Upper lobe of left lung (tissue), 6 donors: ENCODE measurements at regions not wholly inside any gene's neighbourhood (a gene's known extent, or its start where the extent isn't known, plus 50 kb on each side); places are given as distances from the start of the nearest gene placed in this dataset.
"Not testable (repeated sequence)": the region's sequence is repeated elsewhere in the genome, so short reads cannot be mapped to it uniquely, and the experiment has no call there.

Experiments
- ATAC-seq, 2 donors: fragments of 200-7000 bp; cut with Tn5 transposase; one replicate each; pipeline ENCODE4 v1.9.1; 2022; ENCODE audit warnings: mild to moderate bottlenecking in 2 of 2, moderate library complexity in 2 of 2; ENCODE audit not compliant: low FRiP score in 2 of 2
- DNase-seq, 2 donors: peaks; one replicate each; pipeline ENCODE4 v3.0.0-alpha.2; 2019 to 2020
- H3K27ac ChIP-seq, 4 donors: fragments of 200-600 bp; sonication (generic); one replicate each; pipeline ENCODE4 v1.5.1; 2016 to 2019
- H3K27me3 ChIP-seq, 4 donors: fragments of 200-600 bp; sonication (generic); one replicate each; pipeline ENCODE4 v1.5.1; 2017 to 2019
- H3K36me3 ChIP-seq, 4 donors: fragments of 200-600 bp; sonication (generic); one replicate each; pipeline ENCODE4 v1.5.1; 2016 to 2019
- H3K4me1 ChIP-seq, 4 donors: fragments of 200-600 bp; sonication (generic); one replicate each; pipeline ENCODE4 v1.5.1; 2018 to 2019
- H3K4me3 ChIP-seq, 4 donors: fragments of 200-600 bp; sonication (generic); one replicate each; pipeline ENCODE4 v1.5.1; 2017 to 2019; ENCODE audit warnings: mild to moderate bottlenecking in 2 of 4, moderate library complexity in 1 of 4
- H3K9me3 ChIP-seq, 4 donors: fragments of 200-600 bp; sonication (generic); one replicate each; pipeline ENCODE4 v1.5.1; 2018 to 2019
- EP300 ChIP-seq, 4 donors: sonication (generic); formaldehyde crosslinking; IDR thresholded peaks; one replicate each; pipeline ENCODE4 v1.5.1; 2017; ENCODE audit warnings: antibody characterized with exemption in 4 of 4, control low read depth in 2 of 4
- POLR2A ChIP-seq, 4 donors: fragments of 450-650 bp; IDR thresholded peaks; one replicate each; pipeline ENCODE4 v1.5.1; 2016 to 2017; ENCODE audit warnings: antibody characterized with exemption in 4 of 4, mild to moderate bottlenecking in 2 of 4
- POLR2AphosphoS5 ChIP-seq, 2 donors: sonication (generic); formaldehyde crosslinking; IDR thresholded peaks; one replicate each; pipeline ENCODE4 v1.5.1; 2017; ENCODE audit warnings: antibody characterized with exemption in 2 of 2
- WGBS, 2 donors: methylation state at CpG; one replicate each; pipeline ENCODE4 v1.1.5; 2017 to 2018; 5-methylcytosine and 5-hydroxymethylcytosine counted together
- TF ChIP-seq, protein P1 (sequence below), 6 experiments: fragments of 450-650 bp in 4 of 6; fragments of 200-600 bp in 2 of 6; sonication (generic) in 2 of 6; IDR thresholded peaks; one replicate each; pipeline ENCODE4 v1.5.1; 2016 to 2019; ENCODE audit warnings: antibody characterized with exemption in 6 of 6
- donor health status: DM: no; HTN: no; CAD: no; lungs with moderate emphysema.
- donor health status: DM: no; HTN: yes; CAD: no; lungs with severe emphysema.

DNA sequence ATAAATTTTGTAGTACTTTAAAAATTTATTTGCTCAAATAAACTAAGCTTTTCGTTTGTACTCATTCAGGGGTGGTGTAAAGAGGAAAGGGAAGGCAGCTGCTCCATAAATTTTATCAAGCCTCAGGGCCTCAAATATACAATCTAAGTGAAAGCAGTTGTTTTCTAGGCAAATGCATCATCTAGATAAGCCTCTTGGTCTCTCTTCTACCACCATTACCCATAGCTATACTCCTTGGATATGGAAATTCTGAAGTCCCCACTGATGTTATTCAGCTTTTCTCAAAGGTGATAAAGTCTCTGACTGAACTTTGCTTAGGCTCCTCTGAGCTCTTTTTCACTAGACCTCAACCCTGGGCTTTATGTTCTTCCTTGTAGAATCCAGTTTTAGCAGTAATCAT is 1313.1 kb downstream of the JRKL start:
- H3K36me3 ChIP-seq, result no peaks in the 10 kb centered on the region
- H3K27me3 ChIP-seq, result no peaks in the 10 kb centered on the region
- WGBS, 2 donors, result 31 to 56% methylated on average over 1 of the region's 1 CpG
- TF ChIP-seq POLR2A (IDR thresholded peaks at IDR 0.05), result no peak
- TF ChIP-seq POLR2AphosphoS5 (IDR thresholded peaks at IDR 0.05), result no peak
- TF ChIP-seq, protein P1, sequence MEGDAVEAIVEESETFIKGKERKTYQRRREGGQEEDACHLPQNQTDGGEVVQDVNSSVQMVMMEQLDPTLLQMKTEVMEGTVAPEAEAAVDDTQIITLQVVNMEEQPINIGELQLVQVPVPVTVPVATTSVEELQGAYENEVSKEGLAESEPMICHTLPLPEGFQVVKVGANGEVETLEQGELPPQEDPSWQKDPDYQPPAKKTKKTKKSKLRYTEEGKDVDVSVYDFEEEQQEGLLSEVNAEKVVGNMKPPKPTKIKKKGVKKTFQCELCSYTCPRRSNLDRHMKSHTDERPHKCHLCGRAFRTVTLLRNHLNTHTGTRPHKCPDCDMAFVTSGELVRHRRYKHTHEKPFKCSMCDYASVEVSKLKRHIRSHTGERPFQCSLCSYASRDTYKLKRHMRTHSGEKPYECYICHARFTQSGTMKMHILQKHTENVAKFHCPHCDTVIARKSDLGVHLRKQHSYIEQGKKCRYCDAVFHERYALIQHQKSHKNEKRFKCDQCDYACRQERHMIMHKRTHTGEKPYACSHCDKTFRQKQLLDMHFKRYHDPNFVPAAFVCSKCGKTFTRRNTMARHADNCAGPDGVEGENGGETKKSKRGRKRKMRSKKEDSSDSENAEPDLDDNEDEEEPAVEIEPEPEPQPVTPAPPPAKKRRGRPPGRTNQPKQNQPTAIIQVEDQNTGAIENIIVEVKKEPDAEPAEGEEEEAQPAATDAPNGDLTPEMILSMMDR (IDR thresholded peaks at IDR 0.05), result no peak
- TF ChIP-seq EP300 (IDR thresholded peaks at IDR 0.05), result no peak
- H3K9me3 ChIP-seq, result no peaks in the 10 kb centered on the region
- no peak for DNase-seq
- no peak overlapping the region for H3K27ac ChIP-seq
- H3K4me1 ChIP-seq, result no peaks in the 10 kb centered on the region
- no peak for ATAC-seq
- no peak overlapping the region for H3K4me3 ChIP-seq

DNA sequence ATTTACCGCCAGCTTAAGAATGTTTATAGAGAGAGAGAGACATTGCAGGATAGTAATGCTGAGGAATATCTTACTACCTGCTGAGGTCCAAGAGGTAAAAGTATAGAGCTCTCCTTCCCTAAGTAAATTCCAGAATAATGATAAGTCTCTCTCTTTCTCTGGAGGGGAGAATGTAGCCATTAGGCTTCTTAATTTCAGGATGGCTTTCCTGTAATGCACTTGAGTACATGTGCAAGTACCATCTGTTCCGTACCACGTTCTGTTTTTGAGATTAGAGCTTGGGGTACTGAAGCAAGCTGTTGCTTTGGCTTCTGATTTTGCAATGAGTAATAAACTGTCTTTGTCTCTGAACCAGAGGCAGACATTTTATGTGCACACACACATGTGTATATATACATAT is 1314.0 kb downstream of the JRKL start:
- no peak overlapping the region for H3K4me3 ChIP-seq
- no peak for ATAC-seq
- no peaks in the 10 kb centered on the region for H3K9me3 ChIP-seq
- H3K36me3 ChIP-seq, result no peaks in the 10 kb centered on the region
- no peak for DNase-seq
- no peak overlapping the region for H3K27ac ChIP-seq
- 73 to 76% methylated on average over 3 of the region's 3 CpGs for WGBS, 2 donors
- no peaks in the 10 kb centered on the region for H3K4me1 ChIP-seq
- TF ChIP-seq, protein P1 (IDR thresholded peaks at IDR 0.05), result no peak
- no peak for TF ChIP-seq EP300 (IDR thresholded peaks at IDR 0.05)
- no peak for TF ChIP-seq POLR2A (IDR thresholded peaks at IDR 0.05)
- no peak for TF ChIP-seq POLR2AphosphoS5 (IDR thresholded peaks at IDR 0.05)
- H3K27me3 ChIP-seq, result no peaks in the 10 kb centered on the region

DNA sequence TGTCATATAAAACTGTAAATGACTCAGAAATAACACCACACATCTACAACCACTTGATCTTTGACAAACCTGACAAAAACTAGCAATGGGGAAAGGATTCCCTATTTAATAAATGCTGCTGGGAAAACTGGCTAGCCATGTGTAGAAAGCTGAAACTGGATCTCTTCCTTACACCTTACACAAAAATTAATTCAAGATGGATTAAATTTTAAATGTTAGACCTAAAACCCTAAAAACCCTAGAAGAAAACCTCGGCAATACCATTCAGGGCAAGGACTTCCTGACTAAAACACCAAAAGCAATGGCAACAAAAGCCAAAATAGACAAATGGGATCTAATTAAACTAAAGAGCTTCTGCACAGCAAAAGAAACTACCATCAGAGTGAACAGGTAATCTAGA is 1315.3 kb upstream of the CNTN5 start:
- not testable (repeated sequence) for H3K4me1 ChIP-seq, H3K36me3 ChIP-seq, H3K4me3 ChIP-seq, H3K9me3 ChIP-seq, H3K27me3 ChIP-seq, H3K27ac ChIP-seq, DNase-seq, ATAC-seq
- 86 to 95% methylated on average over 1 of the region's 1 CpG for WGBS, 2 donors

DNA sequence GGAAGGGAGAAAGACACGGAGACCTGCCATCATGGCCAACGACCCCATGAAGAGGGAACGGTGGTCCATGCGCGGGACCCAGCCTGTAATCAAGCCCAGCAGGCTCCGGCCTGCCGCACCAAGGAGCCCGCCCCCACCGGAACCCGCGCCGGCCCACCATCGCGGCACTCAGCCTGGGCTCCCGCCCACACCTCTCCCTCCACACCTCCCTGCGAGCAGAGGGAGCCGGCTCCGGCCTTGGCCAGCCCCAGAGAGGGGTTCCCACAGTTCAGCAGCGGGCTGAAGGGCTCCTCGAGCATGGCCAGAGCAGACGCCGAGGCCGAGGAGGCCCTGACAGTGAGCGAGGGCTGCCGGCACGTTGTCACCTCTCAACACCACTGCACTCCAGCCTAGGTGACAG is 1302.8 kb upstream of the CNTN5 start:
- Histone ChIP-seq H3K27ac (no peak overlapping the region), H3K36me3 (no peaks in the 10 kb centered on the region), H3K4me1 (no peaks in the 10 kb centered on the region), H3K27me3 (no peaks in the 10 kb centered on the region), H3K4me3 (no peak overlapping the region), H3K9me3 (no peaks in the 10 kb centered on the region)
- DNase-seq (peak in 1 of 2 donors; percentile 76), ATAC-seq (no peak)
- TF ChIP-seq POLR2AphosphoS5 (IDR thresholded peaks at IDR 0.05), result no peak
- TF ChIP-seq EP300 (IDR thresholded peaks at IDR 0.05), result no peak
- TF ChIP-seq POLR2A (IDR thresholded peaks at IDR 0.05), result no peak
- TF ChIP-seq, protein P1 (IDR thresholded peaks at IDR 0.05), result no peak
- WGBS, 2 donors, result 95 to 96% methylated on average over 26 of the region's 26 CpGs

DNA sequence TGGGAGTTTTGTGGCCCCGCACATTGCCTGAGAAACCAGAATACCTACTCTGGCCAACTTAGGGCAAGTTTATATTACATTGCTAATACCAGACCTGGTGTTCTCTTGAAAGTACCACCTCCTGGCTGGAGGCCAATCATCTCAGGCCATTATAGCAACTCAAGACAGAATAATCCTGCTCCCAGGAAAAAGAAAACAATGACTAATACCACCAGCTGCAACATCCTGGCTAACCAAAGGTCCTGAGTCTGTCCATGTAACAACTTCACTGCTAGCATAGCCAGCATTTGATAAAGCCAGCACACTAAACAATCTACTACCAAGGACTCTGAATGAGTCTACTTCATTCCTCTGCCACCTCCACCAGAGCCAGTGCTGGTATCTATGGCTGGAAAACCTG is 1298.7 kb upstream of the CNTN5 start:
- ATAC-seq, result no peak
- TF ChIP-seq POLR2AphosphoS5 (IDR thresholded peaks at IDR 0.05), result no peak
- TF ChIP-seq, protein P1 (IDR thresholded peaks at IDR 0.05), result no peak
- no peak for TF ChIP-seq EP300 (IDR thresholded peaks at IDR 0.05)
- TF ChIP-seq POLR2A (IDR thresholded peaks at IDR 0.05), result no peak
- DNase-seq, result no peak

More for the DNA sequence above, 1298.7 kb upstream of the CNTN5 start:
- no peak overlapping the region for H3K4me3 ChIP-seq
- H3K4me1 ChIP-seq, result no peaks in the 10 kb centered on the region
- no peaks in the 10 kb centered on the region for H3K36me3 ChIP-seq
- H3K9me3 ChIP-seq, result no peaks in the 10 kb centered on the region
- WGBS, 2 donors, result 100% methylated on average over 1 of the region's 1 CpG
- no peak overlapping the region for H3K27ac ChIP-seq
- H3K27me3 ChIP-seq, result no peaks in the 10 kb centered on the region
